CD4-positive, alpha-beta T cell (primary cell): ENCODE measurements at regions not wholly inside any gene's neighbourhood (a gene's known extent, or its start where the extent isn't known, plus 50 kb on each side); places are given as distances from the start of the nearest gene placed in this dataset.

Experiments used
- ATAC-seq: fragments of 200-7000 bp; cut with Tn5 transposase; one replicate; pipeline ENCODE4 v1.10.0; 2022; ENCODE audit warnings: mild to moderate bottlenecking; ENCODE audit not compliant: poor library complexity
- CTCF ChIA-PET: fragments of 350-600 bp; sonication (Branson Sonifier 250); formaldehyde crosslinking; loops from one replicate; lab custom pipeline; 2021; ENCODE audit warnings: antibody characterized with exemption, inconsistent platforms; lab: Charles Lee
- POLR2A ChIA-PET: fragments of 350-600 bp; sonication (Branson Sonifier 250); formaldehyde crosslinking; loops from one replicate; lab custom pipeline; 2021; ENCODE audit warnings: antibody characterized with exemption, inconsistent platforms; lab: Charles Lee
- DNase-seq, 14 experiments: peaks; one replicate each; pipeline ENCODE4 v3.0.0-alpha.2; 2013 to 2020; ENCODE audit warnings: mixed read lengths in 2 of 14
- H3K27ac ChIP-seq, 2 donors: one replicate each; pipeline versions ENCODE4 v1.5.1 to v1.7.0; 2013; ENCODE audit warnings: low read length in 2 of 2, low read depth in 1 of 2, mild to moderate bottlenecking in 1 of 2
- H3K27me3 ChIP-seq, 2 experiments: 1 replicate in 1 of 2; 2 replicates in 1 of 2; pipeline versions ENCODE4 v1.6.1 to v1.7.0; 2013; ENCODE audit warnings: low read length in 2 of 2, control low read depth in 1 of 2, mild to moderate bottlenecking in 1 of 2, moderate library complexity in 1 of 2; ENCODE audit not compliant: insufficient read depth in 2 of 2, control insufficient read depth in 1 of 2
- H3K36me3 ChIP-seq: one replicate; pipeline ENCODE4 v1.6.1; 2013; ENCODE audit warnings: low read length, control low read depth; ENCODE audit not compliant: insufficient read depth
- H3K4me1 ChIP-seq: one replicate; pipeline ENCODE4 v1.6.1; 2013; ENCODE audit warnings: low read length, control low read depth; ENCODE audit not compliant: insufficient read depth
- H3K4me3 ChIP-seq: one replicate; pipeline ENCODE4 v1.5.1; 2013; ENCODE audit warnings: mild to moderate bottlenecking, low read length, moderate library complexity
- H3K9me3 ChIP-seq, 2 experiments: 1 replicate in 1 of 2; 2 replicates in 1 of 2; pipeline versions ENCODE4 v1.6.1 to v1.7.0; 2013; ENCODE audit warnings: low read length in 2 of 2, mild to moderate bottlenecking in 2 of 2, control low read depth in 1 of 2, moderate library complexity in 1 of 2; ENCODE audit not compliant: control insufficient read depth in 1 of 2, insufficient read depth in 1 of 2
- H3K27ac Mint-ChIP-seq: one replicate; pipeline ENCODE4 v1.8.0; 2020; ENCODE audit warnings: mixed read lengths
- H3K27me3 Mint-ChIP-seq: one replicate; pipeline ENCODE4 v1.8.0; 2021; ENCODE audit warnings: mixed read lengths
- H3K36me3 Mint-ChIP-seq: one replicate; pipeline ENCODE4 v1.8.0; 2021; ENCODE audit warnings: low read depth, mixed read lengths
- H3K4me1 Mint-ChIP-seq: one replicate; pipeline ENCODE4 v1.8.0; 2021; ENCODE audit warnings: low read depth, mixed read lengths
- H3K4me3 Mint-ChIP-seq: one replicate; pipeline ENCODE4 v1.8.0; 2020; ENCODE audit warnings: mild to moderate bottlenecking, mixed read lengths
- H3K9me3 Mint-ChIP-seq: one replicate; pipeline ENCODE4 v1.8.0; 2020; ENCODE audit warnings: mixed read lengths
- intact Hi-C, 2 experiments: fragments of 100-400 bp; cut with DNase I in 1 of 2; cut with micrococcal nuclease in 1 of 2; formaldehyde crosslinking; loops; one replicate each; pipeline versions ENCODE4 v1.15.1 to v1.9.0; 2023 to 2025; cut with DNase I, micrococcal nuclease
- TF ChIP-seq, protein P1 (sequence below): fragments of 200-600 bp; IDR thresholded peaks from one replicate; pipeline ENCODE4 v1.8.0; 2022; ENCODE audit warnings: antibody characterized with exemption, mild to moderate bottlenecking

- intact Hi-C loops: no loop called here
- no peak for DNase-seq
Observed at GRCh38 chr2:18503376-18504228, 56.9 kb downstream of the RDH14 start.

DNA sequence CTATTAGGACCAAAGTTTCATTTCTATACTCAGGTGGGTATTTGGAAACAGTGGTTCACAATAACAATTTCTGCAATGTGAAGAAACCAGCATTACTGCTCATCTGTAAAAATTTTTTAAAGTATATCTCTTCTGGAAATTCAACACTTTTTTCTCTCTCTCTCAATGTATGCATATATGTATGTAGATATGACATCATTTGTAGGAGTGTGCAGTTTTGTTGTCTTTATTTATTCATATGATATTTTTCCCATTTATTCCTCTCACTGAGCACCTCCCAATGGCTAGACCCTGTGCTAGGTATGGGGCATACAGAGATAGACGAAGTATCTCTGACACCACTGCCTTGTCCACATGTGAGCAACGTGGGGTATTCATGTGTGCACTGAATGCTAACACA lies 58.3 kb downstream of the RDH14 start:
- Histone ChIP-seq H3K9me3 (no peaks in the 10 kb centered on the region), H3K36me3 (no peaks in the 10 kb centered on the region), H3K27ac (no peak overlapping the region), H3K4me1 (no peaks in the 10 kb centered on the region), H3K4me3 (no peak overlapping the region), H3K27me3 (peaks cover 4 to 12% of the 10 kb centered on the region in 2 experiments)
- ChIA-PET CTCF (no interaction called here), POLR2A (no interaction called here)
- H3K27me3 Mint-ChIP-seq: peaks cover 40% of the 10 kb centered on the region
- intact Hi-C loops: no loop called here
- no peak overlapping the region for H3K4me3 Mint-ChIP-seq
- no peaks in the 10 kb centered on the region for H3K36me3 Mint-ChIP-seq
- no peak overlapping the region for H3K27ac Mint-ChIP-seq
- no peaks in the 10 kb centered on the region for H3K4me1 Mint-ChIP-seq
- DNase-seq: no peak
- no peaks in the 10 kb centered on the region for H3K9me3 Mint-ChIP-seq
- TF ChIP-seq, protein P1, sequence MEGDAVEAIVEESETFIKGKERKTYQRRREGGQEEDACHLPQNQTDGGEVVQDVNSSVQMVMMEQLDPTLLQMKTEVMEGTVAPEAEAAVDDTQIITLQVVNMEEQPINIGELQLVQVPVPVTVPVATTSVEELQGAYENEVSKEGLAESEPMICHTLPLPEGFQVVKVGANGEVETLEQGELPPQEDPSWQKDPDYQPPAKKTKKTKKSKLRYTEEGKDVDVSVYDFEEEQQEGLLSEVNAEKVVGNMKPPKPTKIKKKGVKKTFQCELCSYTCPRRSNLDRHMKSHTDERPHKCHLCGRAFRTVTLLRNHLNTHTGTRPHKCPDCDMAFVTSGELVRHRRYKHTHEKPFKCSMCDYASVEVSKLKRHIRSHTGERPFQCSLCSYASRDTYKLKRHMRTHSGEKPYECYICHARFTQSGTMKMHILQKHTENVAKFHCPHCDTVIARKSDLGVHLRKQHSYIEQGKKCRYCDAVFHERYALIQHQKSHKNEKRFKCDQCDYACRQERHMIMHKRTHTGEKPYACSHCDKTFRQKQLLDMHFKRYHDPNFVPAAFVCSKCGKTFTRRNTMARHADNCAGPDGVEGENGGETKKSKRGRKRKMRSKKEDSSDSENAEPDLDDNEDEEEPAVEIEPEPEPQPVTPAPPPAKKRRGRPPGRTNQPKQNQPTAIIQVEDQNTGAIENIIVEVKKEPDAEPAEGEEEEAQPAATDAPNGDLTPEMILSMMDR: no peak
- no peak for ATAC-seq

More at GRCh38 chr2:18503376-18504228, 56.9 kb downstream of the RDH14 start:
- no peak overlapping the region for H3K4me3 Mint-ChIP-seq
- TF ChIP-seq, protein P1: no peak
- no peaks in the 10 kb centered on the region for H3K36me3 Mint-ChIP-seq
- ATAC-seq: no peak
- no peaks in the 10 kb centered on the region for H3K9me3 ChIP-seq
- ChIA-PET CTCF (interaction anchor here (0.6 kb wide), 1 partner anchor 1761 kb away, joined by 3 read pairs; no protein-coding TSS in a partner anchor), POLR2A (no interaction called here)
- H3K36me3 ChIP-seq: no peaks in the 10 kb centered on the region
- no peak overlapping the region for H3K27ac ChIP-seq
- no peak overlapping the region for H3K4me3 ChIP-seq
- no peaks in the 10 kb centered on the region for H3K4me1 Mint-ChIP-seq
- H3K27ac Mint-ChIP-seq: no peak overlapping the region
- H3K27me3 ChIP-seq: peaks cover 4 to 12% of the 10 kb centered on the region in 2 experiments
- H3K27me3 Mint-ChIP-seq: peaks cover 41% of the 10 kb centered on the region
- H3K9me3 Mint-ChIP-seq: no peaks in the 10 kb centered on the region
- H3K4me1 ChIP-seq: no peaks in the 10 kb centered on the region

- intact Hi-C loops: no loop called here
- TF ChIP-seq, protein P1: no peak
- Histone ChIP-seq H3K36me3 (no peaks in the 10 kb centered on the region), H3K27ac (no peak overlapping the region), H3K4me1 (no peaks in the 10 kb centered on the region), H3K27me3 (peaks cover 6 to 16% of the 10 kb centered on the region in 2 experiments), H3K4me3 (no peak overlapping the region), H3K9me3 (no peaks in the 10 kb centered on the region)
- no peak overlapping the region for H3K4me3 Mint-ChIP-seq
- no peaks in the 10 kb centered on the region for H3K36me3 Mint-ChIP-seq
- H3K27ac Mint-ChIP-seq: no peak overlapping the region
- H3K9me3 Mint-ChIP-seq: no peaks in the 10 kb centered on the region
- ChIA-PET CTCF (no interaction called here), POLR2A (no interaction called here)
- ATAC-seq (no peak), DNase-seq (no peak)
- H3K4me1 Mint-ChIP-seq: no peaks in the 10 kb centered on the region
- H3K27me3 Mint-ChIP-seq: peaks cover 40% of the 10 kb centered on the region
Observed at GRCh38 chr2:18501729-18502128, 58.7 kb downstream of the RDH14 start.
